C1 segment of cervical spinal cord (tissue), 14 donors: ENCODE measurements at regions not wholly inside any gene's neighbourhood (a gene's known extent, or its start where the extent isn't known, plus 50 kb on each side); places are given as distances from the start of the nearest gene placed in this dataset.

Experiments
- DNase-seq, 14 donors: peaks; one replicate each; lab custom pipeline; 2025; lab: John Stamatoyannopoulos, UW

GRCh38 chr2:16175247-16175825 is 235.0 kb downstream of the MYCN start:
- peak in 1 of 14 donors; percentile 55 for DNase-seq

GRCh38 chr2:16174693-16175045 is 234.3 kb downstream of the MYCN start:
- DNase-seq = no peak

- no peak for DNase-seq
Observed at GRCh38 chr2:16173893-16174692, 233.7 kb downstream of the MYCN start.

GRCh38 chr2:16172324-16173175 is 232.2 kb downstream of the MYCN start:
- DNase-seq = no peak

GRCh38 chr2:16171425-16171920 is 231.1 kb downstream of the MYCN start:
- DNase-seq = no peak

- no peak for DNase-seq
Observed at GRCh38 chr2:16170675-16171424, 230.5 kb downstream of the MYCN start.

- no peak for DNase-seq
Observed at GRCh38 chr2:16169381-16169960, 229.1 kb downstream of the MYCN start.

- no peak for DNase-seq
Observed at GRCh38 chr2:16168506-16169264, 228.3 kb downstream of the MYCN start.

GRCh38 chr2:16167870-16168426 is 227.6 kb downstream of the MYCN start:
- no peak for DNase-seq

GRCh38 chr2:16167451-16167861 is 227.1 kb downstream of the MYCN start:
- DNase-seq = no peak

GRCh38 chr2:16166327-16166981 is 226.1 kb downstream of the MYCN start:
- no peak for DNase-seq

GRCh38 chr2:16165518-16166326 is 225.4 kb downstream of the MYCN start:
- no peak for DNase-seq

GRCh38 chr2:16162491-16163040 is 222.2 kb downstream of the MYCN start:
- no peak for DNase-seq

GRCh38 chr2:16161768-16162490 is 221.6 kb downstream of the MYCN start:
- DNase-seq = no peak

- no peak for DNase-seq
Observed at GRCh38 chr2:16161085-16161565, 220.8 kb downstream of the MYCN start.

- no peak for DNase-seq
Observed at GRCh38 chr2:16160281-16161084, 220.1 kb downstream of the MYCN start.

GRCh38 chr2:16156411-16156810 is 216.1 kb downstream of the MYCN start:
- no peak for DNase-seq
